GM13976 (cell line): ENCODE measurements at regions not wholly inside any gene's neighbourhood (a gene's known extent, or its start where the extent isn't known, plus 50 kb on each side); places are given as distances from the start of the nearest gene placed in this dataset.
"Not testable (repeated sequence)": the region's sequence is repeated elsewhere in the genome, so short reads cannot be mapped to it uniquely, and the experiment has no call there.

Source experiments
- DNase-seq: peaks from one replicate; pipeline ENCODE4 v3.0.0; 2012; ENCODE audit warnings: low spot score
- CTCF ChIP-seq: IDR thresholded peaks from 2 replicates; pipeline ENCODE4 v1.5.1; 2012; ENCODE audit warnings: borderline replicate concordance, mild to moderate bottlenecking; ENCODE audit not compliant: insufficient read depth; ENCODE audit errors: extremely low read depth, missing control alignments, control extremely low read depth
- in situ Hi-C: fragments of 300-500 bp; cut with MboI; formaldehyde crosslinking; loops from one replicate; pipeline ENCODE4 v1.12.0; 2022; ENCODE audit warnings: low sequenced_read_pairs, mixed read lengths, inconsistent platforms; ENCODE audit not compliant: unreplicated experiment

- in situ Hi-C loops = no loop called here
- no peak for TF ChIP-seq CTCF
- DNase-seq = no peak
These were observed 283.8 kb upstream of the CDH12 start for GRCh38 chr5:23136958-23137357.

GRCh38 chr5:23132231-23132630, 279.1 kb upstream of the CDH12 start:
- in situ Hi-C loops = no loop called here
- no peak for TF ChIP-seq CTCF
- DNase-seq = no peak

GRCh38 chr5:23112237-23112636, 259.1 kb upstream of the CDH12 start:
- no peak for DNase-seq
- in situ Hi-C loops = no loop called here
- TF ChIP-seq CTCF = no peak

GRCh38 chr5:23105021-23105420, 251.9 kb upstream of the CDH12 start:
- in situ Hi-C loops = no loop called here
- no peak for DNase-seq
- TF ChIP-seq CTCF = no peak

DNA sequence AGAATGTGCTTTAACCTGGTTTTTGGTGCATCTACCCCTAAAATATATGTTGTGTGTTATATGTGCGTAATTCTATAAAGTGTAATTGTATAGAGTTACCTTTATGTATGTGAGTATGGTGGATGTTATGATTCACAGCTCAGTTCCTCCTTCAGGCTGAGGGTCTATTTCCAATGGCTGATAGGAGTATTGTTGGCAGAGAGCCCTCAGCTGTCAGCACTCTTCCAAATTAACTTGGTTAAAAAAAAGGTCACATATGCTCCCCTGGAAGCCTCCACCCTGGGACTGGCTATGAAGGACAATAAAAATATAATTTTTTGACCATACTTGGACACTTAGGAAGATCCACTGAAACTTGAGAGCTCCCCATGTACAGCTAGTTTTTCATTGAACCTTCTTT, 250.4 kb upstream of the CDH12 start:
- no peak for DNase-seq
- no peak for TF ChIP-seq CTCF
- in situ Hi-C loops = no loop called here

GRCh38 chr5:23095418-23095817, 242.3 kb upstream of the CDH12 start:
- DNase-seq, in situ Hi-C loops: not testable (repeated sequence)

DNA sequence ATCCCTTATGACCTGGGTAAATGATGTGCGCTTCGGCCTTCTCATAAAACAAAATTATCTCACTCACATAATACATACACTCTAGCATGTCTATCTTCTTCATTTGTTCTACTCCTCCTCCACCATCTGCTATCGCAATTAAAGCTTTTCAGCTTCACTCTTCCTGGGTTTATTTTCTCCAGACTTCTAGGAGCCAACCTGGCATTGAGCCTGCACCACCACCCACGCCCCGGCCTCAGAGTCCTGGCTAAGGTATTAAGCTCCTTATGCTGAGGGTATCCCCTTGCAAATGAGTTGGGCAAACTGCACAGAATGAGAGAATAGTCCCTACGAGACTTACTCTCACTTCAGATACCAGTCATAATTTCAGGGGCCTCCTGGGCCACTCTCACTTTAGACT, 236.1 kb upstream of the CDH12 start:
- no peak for DNase-seq
- no peak for TF ChIP-seq CTCF
- in situ Hi-C loops = no loop called here
